Erythroblast (primary cell): ENCODE measurements at regions not wholly inside any gene's neighbourhood (a gene's known extent, or its start where the extent isn't known, plus 50 kb on each side); places are given as distances from the start of the nearest gene placed in this dataset.

Source experiments
- GATA1 ChIP-seq: IDR thresholded peaks from 2 replicates; pipeline ENCODE4 v1.6.1; 2011; ENCODE audit warnings: low read depth, mild to moderate bottlenecking, control low read depth, low read length, moderate library complexity
- POLR2A ChIP-seq: IDR thresholded peaks from 2 replicates; pipeline ENCODE4 v1.6.1; 2011; ENCODE audit warnings: mild to moderate bottlenecking, low read length

GRCh38 chrX:137354851-137355250 lies 211.1 kb upstream of the ZIC3 start:
- TF ChIP-seq POLR2A (no peak), GATA1 (no peak)
